Esophagus squamous epithelium (tissue), 4 donors: ENCODE measurements at regions not wholly inside any gene's neighbourhood (a gene's known extent, or its start where the extent isn't known, plus 50 kb on each side); places are given as distances from the start of the nearest gene placed in this dataset.

Experiments
- POLR2A ChIP-seq, 4 donors: fragments of 450-650 bp; IDR thresholded peaks; one replicate each; pipeline ENCODE4 v1.6.1; 2017; ENCODE audit warnings: antibody characterized with exemption in 4 of 4, mild to moderate bottlenecking in 4 of 4, moderate library complexity in 3 of 4
- TF ChIP-seq, protein P1 (sequence below), 6 experiments: fragments of 450-650 bp in 4 of 6; fragments of 200-600 bp in 2 of 6; sonication (generic) in 2 of 6; IDR thresholded peaks; one replicate each; pipeline ENCODE4 v1.5.1; 2016 to 2019; ENCODE audit warnings: antibody characterized with exemption in 6 of 6, mild to moderate bottlenecking in 4 of 6, moderate library complexity in 4 of 6

DNA sequence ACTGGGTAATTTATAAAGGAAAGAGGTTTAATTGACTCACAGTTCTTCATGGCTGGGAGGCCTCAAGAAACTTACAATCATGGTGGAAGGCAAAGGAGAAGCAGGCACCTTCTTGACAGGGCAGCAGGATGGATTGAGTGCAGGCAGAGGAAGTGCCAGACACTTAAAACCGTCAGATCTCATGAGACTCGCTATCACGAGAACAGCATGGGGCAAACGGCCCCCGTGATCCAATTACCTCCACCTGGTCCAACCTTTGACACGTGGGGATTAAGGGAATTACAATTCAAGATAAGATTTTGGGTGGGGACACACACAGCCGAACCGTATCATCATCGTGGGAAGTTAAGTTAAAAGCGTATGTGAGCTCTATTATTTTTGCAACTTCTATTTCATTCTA is 71.4 kb upstream of the SYN3 start:
- TF ChIP-seq POLR2A (IDR thresholded peaks at IDR 0.05): no peak
- TF ChIP-seq, protein P1, sequence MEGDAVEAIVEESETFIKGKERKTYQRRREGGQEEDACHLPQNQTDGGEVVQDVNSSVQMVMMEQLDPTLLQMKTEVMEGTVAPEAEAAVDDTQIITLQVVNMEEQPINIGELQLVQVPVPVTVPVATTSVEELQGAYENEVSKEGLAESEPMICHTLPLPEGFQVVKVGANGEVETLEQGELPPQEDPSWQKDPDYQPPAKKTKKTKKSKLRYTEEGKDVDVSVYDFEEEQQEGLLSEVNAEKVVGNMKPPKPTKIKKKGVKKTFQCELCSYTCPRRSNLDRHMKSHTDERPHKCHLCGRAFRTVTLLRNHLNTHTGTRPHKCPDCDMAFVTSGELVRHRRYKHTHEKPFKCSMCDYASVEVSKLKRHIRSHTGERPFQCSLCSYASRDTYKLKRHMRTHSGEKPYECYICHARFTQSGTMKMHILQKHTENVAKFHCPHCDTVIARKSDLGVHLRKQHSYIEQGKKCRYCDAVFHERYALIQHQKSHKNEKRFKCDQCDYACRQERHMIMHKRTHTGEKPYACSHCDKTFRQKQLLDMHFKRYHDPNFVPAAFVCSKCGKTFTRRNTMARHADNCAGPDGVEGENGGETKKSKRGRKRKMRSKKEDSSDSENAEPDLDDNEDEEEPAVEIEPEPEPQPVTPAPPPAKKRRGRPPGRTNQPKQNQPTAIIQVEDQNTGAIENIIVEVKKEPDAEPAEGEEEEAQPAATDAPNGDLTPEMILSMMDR (IDR thresholded peaks at IDR 0.05): no peak
